T-helper 1 cell treated with Interleukin-12 subunit alpha and Interleukin-12 subunit beta and Interleukin-4 antibody, amounts not matched to agents 30 ng/mL and 1 ng/mL, for 36 hours (primary cell): ENCODE measurements at regions not wholly inside any gene's neighbourhood (a gene's known extent, or its start where the extent isn't known, plus 50 kb on each side); places are given as distances from the start of the nearest gene placed in this dataset.
"Not testable (repeated sequence)": the region's sequence is repeated elsewhere in the genome, so short reads cannot be mapped to it uniquely, and the experiment has no call there.

Experiments used
- intact Hi-C: fragments of 100-400 bp; cut with micrococcal nuclease; formaldehyde crosslinking; loops from one replicate; pipeline ENCODE4 v1.15.1; 2024

DNA sequence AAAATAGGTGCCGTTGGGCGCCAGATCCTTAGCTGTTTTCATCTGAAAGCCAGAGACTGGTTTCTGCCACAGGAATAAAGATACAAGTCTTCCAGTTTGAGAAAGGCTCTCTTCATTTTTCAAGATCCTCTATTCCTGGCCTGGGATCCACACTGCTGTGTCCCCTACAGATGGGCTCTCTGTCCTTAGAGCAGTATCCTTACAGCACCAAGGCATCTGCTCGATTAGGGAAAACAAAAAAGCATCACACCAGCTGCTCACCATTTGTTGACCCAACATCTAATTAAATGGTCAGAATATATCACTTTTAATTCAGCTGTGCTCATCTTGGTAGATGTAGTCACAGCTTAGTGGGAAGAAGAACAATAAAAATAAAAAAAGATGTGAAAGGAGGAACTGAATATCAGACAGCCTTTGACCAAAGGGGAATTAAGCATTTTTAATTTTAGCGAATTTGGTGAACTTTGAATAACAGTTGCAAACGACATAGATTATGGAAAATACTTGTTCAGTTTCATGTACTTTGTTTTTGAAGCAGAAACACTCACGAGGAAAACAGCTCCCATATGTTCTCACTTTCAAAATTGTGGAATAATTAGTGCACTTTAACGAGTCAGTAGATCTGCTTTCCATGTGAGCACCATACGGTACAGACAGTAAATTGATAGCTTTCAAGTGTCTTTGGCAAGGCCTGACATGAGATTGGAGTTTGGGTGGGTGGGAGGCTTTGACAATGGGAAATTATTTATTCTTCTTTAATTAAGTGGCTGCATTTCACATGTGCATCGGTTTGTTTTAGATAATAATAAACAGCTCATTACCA is 148.4 kb upstream of the CLNK start:
- intact Hi-C loops: no loop called here

DNA sequence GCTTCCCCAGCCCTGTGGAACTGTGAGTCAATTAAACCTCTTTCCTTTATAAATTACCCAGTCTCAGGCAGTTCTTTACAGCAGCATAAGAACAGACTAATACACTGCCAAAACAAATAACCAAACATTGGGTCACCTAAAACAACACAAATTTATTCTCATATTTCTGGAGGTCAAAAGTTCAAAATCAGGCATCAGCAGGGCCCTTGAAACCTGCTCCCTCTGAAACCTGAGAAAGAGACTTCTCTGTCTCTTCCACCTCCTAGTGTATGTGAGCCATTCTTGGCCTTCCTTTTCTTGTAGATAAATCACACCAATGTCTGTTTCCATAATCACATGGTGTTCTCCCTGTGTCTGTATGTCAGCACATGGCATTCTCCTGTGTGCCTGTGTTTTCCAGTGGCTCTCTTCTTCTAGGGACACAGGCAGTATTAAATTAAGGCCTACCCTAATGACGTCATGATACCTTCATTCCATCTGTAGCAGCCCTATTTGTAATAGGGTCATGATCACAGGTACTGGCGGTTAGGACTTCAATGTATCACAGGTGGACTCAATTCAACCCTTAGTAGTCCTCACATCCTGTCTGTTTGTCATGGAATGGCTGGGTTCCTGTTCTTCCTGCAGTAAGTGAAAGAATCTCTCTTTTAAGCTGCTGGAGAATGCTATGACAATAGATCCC is 147.3 kb upstream of the CLNK start:
- intact Hi-C loops: no loop called here

DNA sequence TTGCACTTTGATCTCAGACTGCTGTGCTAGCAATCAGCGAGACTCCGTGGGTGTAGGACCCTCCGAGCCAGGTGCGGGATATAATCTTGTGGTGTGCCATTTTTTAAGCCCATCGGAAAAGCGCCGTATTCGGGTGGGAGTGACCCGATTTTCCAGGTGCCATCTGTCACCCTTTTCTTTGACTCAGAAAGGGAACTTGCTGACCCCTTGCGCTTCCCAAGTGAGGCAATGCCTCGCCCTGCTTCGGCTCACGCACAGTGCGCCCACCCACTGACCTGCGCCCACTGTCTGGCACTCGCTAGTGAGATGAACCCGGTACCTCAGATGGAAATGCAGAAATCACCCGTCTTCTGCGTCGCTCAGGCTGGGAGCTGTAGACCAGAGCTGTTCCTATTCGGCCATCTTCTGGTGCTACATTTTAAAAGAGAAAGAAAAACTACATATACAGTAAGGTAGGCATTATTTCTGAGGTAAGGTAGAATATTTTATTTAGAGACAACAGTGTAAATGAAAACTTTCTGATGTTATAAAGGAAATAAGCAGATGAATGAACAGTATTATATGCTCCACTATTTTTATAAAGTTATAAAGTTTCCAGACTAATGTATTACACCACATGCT is 144.5 kb upstream of the CLNK start:
- intact Hi-C loops: not testable (repeated sequence)

DNA sequence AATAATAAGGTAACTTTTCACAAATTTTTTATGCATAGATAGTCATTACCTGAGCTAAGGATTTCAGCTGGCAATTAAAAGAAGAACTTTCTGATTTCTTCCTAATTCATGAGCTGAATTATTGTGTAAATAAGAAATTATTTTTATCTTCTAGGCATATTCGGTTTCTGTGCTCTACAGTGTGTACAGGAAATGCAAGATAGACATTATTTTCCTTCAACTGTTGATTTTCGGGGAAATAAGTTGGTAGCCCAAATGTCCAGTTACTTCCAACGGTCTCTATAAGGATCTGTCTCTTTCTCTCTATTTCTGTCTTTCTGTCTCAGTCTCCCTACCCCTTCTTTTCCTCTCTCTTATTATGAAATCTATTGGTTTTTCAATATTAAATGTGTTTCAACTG is 137.3 kb upstream of the CLNK start:
- intact Hi-C loops: no loop called here

DNA sequence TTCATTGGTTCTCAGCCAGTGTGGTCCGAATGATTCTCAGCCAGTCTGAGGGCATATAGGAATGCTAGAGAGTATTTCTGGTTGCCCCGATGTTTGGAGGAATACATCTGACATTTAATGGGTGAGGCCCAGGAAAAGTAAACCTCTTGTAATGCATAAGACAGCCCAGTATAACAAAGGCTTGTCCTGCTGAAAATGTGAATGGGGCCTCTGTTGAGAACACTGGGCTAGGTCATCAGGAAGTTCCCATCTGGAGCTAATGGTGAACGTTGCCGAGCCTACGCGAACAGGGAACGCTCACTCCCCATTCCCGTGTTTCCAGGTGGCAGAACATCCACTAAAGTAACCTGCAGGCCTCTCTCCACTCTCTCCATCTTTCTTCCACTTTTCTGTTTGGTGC is 132.0 kb upstream of the CLNK start:
- intact Hi-C loops: no loop called here

DNA sequence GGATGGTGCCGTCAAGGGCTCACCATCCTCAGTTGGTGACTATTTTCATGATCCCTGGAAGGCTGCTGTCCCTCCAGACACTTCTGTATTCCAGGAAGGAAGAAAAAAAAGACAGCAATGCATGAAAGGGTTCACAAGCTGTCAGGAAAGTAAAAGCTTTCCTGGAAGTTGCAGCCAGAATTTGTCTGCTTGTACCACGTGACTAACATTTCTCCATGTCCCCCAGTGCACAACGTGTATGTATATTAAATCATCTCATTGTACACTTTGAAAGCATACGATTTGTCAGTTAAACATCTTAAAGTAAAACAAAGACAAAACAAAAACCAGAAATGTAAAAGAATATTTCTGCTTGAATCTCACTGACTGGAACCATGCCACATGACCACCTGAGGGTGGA is 127.4 kb upstream of the CLNK start:
- intact Hi-C loops: no loop called here

DNA sequence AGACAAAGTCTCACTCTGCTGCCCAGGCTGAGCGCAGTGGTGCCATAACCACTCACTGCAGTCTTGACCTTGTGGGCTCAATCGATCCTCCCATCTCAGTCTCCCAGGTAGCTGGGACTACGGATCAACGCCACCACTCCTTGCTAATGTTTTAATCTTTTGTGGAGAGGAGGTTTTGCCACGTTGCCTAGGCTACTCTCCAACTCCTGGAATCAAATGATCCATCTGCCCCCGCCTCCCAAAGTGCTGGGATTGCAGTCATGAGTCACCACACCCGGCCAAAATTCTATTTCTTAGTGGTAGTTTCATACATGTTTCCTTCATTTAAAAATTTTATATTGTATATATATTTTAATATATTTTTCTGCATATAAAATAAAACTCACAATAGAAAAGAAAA is 125.8 kb upstream of the CLNK start:
- intact Hi-C loops: no loop called here

DNA sequence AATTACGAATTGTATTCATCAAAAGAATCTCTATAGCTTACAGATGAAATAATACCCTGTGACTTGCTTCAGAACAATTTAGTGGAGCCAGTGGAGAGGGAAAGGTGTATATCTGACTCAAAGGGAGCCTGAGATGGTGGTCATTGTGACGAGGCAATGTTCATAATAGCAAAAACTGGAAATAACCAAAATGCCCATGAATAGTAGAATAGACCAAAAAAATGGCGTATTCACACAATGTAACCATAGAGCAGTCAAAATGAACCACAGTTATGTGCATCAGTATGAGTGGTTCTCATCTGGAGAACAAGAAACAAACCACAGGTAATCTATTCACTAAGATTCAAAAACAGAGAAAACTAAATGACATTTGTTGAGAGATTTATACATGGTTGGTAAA is 125.3 kb upstream of the CLNK start:
- intact Hi-C loops: no loop called here

DNA sequence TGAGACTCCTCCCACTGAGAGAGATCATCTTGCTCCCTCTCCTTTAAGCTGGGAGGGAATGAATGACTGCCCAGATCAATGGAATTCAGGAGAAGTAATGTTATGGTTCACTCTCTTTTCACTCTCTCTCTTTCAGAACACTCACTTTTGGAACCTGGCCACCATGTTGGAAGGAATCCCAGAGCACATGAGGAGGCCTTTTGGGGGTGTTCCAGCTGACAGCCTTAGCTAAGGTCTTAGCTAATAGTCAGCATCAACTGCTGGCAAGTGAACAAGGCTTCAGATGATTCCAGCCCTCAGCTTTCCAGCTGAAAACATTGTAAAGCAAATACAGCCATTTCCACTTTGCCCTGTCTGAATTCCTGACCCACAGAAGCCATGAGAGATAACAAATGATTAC is 124.0 kb upstream of the CLNK start:
- intact Hi-C loops: no loop called here

DNA sequence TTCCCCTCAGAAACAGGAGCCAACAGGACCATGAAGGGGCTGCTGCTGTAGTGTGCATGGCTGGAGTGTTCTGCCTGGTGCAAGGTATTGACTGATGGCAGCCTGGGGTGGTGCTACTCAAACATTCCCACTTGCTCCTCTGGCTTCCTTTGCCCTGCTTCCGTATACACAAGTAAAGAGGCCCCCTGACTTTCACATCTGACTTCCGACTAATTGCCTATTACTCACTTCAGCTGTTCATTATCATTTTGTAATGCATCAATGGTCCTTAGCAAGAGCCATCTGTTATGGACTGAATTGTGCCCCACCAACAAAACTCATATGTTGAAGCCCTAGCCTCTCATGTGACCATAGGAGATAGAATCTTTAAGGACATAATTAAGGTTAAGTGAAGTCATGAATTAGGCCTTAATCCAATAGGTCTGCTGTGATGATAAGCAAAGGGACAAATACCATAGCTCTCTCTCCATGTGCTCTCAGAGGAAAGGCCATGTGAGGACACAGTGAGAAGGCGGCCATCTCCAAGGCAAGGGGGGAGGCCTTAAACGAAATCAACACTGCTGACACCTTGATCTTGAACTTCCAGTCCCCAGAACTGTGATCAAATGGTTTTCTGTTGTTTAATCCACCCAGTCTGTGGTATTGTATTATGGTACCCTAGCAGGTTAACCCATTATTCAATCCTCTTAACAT is 122.5 kb upstream of the CLNK start:
- intact Hi-C loops: no loop called here

DNA sequence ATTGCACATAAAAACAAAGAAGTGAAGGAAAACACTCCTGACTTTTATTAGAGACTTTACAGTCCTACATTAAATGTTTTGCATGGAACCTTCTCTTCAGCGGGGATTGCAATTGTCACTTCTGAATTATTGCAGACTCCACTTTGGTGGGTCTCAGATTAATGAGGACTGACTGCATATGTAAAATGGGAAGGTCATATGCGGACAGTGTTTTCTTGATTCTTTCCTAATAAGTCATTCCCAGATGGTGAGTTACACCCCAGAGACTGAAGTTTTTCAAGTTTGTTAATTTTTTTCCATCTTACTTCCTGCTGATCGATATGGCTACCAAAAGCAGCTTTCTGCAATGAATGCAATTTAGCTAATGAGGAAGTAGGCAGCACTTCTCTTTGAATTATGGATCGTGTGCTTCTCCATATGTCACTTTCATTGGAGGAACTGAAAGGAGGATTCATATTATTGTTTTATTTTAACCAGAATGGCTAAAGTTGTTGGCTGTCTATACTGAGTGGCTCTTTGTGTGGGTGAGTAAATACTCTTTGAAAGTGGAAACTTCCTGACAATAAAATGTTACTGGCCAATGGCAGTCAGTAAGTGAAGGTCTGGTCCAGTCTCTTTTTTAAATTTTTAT is 119.3 kb upstream of the CLNK start:
- intact Hi-C loops: no loop called here

DNA sequence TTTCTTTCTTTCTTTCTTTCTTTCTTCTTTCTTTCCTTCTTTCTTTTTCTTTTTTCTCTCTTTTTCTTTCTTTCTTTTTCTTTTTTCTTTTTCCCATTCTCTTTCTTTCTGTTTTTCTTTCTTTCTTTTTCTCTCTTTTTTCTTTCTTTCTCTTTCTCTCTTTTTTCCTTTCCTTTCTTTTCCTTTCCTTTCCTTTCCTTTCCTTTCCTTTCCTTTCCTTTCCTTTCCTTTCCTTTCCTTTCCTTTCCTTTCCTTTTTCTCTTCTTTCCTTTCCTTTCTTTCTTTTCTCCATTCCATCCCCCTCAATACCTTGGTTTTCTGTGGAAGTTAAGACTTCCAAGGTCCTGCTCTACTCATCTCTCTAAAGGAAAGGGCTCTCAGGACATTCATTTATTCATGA is 102.8 kb upstream of the CLNK start:
- intact Hi-C loops: no loop called here

DNA sequence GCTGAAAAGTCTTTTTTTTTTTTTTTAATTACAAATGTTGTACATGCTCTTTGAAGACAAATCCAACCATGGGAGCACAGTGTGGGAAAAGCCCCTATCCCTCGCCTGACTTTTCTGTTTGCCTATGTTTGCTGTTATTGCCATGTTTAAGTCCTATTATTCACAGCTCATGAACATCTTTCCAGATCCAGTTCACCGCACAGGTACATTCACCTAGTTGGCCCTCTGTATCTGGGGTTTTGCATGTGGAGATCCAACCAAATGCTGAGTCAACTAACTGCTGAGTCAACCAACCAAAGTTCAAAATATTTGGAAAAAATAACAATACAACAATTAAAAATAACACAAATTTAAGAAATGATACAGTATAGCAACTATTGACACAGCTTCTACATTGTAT is 100.1 kb upstream of the CLNK start:
- intact Hi-C loops: loop anchor here (5.0 kb wide), 1 partner anchor 42 kb away; no protein-coding TSS in a partner anchor

DNA sequence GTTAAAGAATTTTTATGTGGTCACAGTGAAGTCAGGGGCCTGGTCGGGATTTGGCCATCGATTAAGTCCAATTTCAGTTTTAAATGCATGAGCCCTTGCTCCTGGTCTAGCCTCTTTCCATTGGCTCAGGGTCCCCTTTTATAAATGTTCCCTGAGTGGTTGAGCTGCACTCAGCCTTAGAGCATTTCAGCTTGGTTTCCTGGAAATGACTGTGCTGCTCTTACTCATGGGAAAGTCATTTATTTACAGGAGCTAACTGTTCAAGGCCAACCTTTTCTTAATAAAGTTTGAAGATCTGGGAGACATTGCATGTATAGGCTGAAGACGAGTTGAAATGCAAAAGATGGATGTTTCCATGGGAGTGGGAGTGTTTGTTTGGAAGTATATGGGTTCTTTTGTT is 98.8 kb upstream of the CLNK start:
- intact Hi-C loops: loop anchor here (5.0 kb wide), 1 partner anchor 41 kb away; no protein-coding TSS in a partner anchor

DNA sequence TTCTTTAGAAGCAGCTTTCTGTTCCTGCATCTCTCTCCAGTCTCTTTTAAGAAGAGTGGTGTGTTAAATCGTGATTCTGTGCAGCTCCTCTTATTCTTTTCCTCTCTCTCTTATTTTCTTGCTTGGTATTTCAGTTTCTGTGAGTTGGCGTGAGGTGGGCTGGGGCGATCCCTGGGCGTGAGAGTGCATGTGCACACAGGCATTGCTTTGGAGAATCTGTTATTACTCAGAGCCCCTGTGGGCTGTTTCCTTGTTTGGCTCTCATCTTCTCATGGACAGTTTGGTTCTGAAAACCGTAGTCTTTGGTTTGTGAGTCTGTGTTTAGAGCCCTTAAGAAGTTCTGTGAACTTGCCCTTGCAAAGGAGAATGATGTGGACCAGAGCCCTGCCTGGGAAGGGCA is 97.2 kb upstream of the CLNK start:
- intact Hi-C loops: loop anchor here (5.0 kb wide), 1 partner anchor 40 kb away; no protein-coding TSS in a partner anchor

DNA sequence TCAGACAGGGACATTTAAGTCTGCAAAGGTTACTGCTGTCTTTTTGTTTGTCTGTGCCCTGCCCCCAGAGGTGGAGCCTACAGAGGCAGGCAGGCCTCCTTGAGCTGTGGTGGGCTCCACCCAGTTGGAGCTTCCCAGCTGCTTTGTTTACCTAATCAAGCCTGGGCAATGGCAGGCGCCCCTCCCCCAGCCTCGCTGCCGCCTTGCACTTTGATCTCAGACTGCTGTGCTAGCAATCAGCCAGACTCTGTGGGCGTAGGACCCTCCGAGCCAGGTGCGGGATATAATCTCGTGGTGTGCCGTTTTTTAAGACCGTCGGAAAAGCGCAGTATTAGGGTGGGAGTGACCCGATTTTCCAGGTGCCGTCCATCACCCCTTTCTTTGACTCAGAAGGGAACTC is 96.2 kb upstream of the CLNK start:
- intact Hi-C loops: loop anchor here (5.0 kb wide), 1 partner anchor 39 kb away; no protein-coding TSS in a partner anchor

DNA sequence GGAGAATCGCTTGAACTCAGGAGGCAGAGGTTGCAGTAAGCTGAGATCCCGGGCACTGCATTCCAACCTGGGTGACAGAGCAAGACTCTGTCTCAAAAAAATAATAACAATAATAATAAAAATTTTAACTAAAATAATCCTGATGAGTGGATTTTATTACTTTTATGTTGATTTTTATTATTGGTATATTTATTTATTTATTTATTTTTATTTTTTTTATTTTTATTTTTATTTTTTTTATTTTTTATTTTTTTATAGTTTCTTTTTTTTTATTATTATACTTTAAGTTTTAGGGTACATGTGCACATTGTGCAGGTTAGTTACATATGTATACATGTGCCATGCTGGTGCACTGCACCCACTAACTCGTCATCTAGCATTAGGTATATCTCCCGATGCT is 90.6 kb upstream of the CLNK start:
- intact Hi-C loops: not testable (repeated sequence)

DNA sequence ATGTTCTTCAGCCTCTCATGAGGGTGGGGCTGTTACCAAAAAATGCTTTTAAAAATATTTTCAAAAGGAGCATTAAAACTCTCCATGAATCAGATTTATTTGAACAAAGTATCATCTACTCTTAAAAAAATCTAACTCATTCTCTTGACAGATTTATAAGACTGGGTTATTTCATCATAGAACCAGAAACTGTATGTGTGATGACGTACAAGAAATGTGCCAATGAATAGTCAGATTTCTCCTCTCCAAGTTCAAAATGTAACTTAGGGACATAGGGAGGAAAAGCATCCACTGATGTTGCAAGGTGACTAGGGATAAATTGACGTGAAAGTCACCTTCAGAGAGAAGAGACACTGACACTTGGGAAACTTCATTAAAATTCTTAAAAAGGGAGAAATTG is 89.1 kb upstream of the CLNK start:
- intact Hi-C loops: no loop called here

DNA sequence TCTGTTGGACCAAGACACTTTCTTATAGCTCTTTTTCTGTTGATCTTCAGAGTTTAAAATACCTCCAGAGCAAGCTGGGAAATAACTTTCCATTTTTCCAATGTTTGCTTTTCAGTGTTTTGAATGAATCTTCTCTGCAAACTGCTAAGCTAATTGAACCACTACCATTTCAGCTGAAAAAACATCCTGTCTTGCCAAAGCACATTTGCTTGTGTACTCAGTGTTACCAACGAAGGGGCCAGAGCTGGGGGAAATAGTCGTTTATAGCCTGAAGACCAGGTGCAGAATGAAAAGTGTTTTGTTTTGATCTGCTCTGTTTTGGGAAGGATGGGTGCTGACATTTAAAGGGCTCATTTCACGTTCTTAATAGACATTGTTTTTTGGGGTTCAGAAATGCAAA is 88.4 kb upstream of the CLNK start:
- intact Hi-C loops: no loop called here

DNA sequence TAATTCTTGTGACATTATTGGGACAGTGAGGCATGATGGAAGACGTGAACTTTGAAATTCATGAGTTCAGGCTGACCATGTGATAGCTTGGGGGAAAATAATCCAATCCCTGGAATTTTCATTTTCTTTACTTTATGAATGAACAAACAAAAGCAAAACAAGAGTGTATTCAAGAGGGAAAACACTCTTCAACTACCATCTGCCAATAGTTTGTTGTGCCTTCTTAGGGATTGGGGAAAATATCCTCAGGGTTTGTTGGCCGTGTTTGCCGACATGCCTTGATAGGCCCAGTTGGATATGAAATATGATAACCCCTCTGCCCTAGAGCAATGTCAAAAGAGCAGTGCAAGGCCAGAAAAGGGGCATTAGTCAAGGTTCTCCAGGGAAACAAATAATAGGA is 80.8 kb upstream of the CLNK start:
- intact Hi-C loops: no loop called here

DNA sequence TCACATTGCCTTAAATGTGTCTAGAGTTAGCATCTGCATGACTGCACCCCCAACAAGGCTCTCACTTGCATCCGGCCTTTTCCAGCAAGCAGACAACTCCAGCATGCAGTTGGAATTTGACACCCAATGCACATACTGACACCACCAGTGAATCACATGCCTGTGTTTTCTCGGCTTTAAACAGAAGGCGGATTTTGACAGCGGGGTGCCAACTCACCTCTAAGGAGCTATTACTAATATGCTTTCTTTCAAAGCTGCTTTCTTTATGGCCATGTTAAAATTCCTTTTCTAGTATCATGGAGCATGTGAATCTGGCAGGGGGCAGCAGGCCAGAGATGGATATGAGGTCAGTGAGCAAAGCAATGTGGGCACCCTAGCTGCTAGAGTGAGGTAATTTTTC is 78.0 kb upstream of the CLNK start:
- intact Hi-C loops: no loop called here
